ENCODE measurements at regions not wholly inside any gene's neighbourhood (a gene's known extent, or its start where the extent isn't known, plus 50 kb on each side); places are given as distances from the start of the nearest gene placed in this dataset.

DNA sequence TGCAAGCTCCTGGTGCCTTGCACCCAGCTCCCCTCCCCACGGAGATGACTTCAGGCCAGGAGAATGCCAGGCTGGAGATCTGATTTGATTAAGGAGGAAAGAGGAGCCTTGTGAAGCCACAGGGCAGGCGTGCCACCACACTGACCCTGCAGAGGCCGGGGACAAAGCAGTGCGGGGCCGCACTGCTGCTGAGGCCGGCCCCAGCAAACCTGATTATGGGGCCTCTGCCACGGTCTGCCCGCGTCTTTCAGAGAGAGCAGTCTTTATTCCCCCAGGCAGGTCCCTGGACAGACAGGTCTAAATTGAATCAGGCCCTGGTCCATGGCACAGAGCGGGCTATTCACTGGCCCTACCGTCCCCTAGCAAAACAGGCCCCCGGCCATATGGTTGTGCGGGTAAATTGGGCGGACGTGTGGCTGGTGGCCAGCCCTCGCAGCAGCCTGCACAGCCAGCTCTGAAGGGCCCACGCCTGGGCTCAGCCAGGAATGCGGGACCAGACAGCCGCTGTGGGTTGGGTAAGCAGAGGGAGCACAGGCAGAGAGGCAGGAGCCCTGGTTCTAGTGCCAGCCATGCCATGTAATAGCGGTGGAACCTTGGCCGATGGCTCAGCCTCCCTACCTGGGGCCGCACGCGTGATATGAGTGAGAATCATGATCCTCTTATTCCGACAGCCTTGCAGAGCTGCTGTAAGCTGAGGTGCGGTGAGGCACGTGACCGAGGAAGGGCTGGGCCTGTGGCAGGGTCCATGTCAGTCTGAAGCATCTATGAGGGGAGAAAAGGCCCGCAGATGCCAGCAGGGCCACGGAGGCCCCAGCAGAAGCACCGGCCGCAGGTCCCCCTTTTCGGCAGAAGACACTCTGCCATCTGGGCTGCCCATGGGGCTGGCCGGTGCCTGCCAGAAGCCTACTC lies 97.3 kb upstream of the MYCN start:
- Histone ChIP-seq H3K4me3 (ENCODE audit: low read depth, low read length) (no peak overlapping the region), H3K27me3 (ENCODE audit: control insufficient read depth, insufficient read depth, low read length) (no peaks in the 10 kb centered on the region), H3K9me3 (ENCODE audit: control insufficient read depth, insufficient read depth, low read length) (peaks cover 84% of the 10 kb centered on the region), H3K27ac (ENCODE audit: low read depth, low read length) (no peak overlapping the region)
- TF ChIP-seq, protein P1, sequence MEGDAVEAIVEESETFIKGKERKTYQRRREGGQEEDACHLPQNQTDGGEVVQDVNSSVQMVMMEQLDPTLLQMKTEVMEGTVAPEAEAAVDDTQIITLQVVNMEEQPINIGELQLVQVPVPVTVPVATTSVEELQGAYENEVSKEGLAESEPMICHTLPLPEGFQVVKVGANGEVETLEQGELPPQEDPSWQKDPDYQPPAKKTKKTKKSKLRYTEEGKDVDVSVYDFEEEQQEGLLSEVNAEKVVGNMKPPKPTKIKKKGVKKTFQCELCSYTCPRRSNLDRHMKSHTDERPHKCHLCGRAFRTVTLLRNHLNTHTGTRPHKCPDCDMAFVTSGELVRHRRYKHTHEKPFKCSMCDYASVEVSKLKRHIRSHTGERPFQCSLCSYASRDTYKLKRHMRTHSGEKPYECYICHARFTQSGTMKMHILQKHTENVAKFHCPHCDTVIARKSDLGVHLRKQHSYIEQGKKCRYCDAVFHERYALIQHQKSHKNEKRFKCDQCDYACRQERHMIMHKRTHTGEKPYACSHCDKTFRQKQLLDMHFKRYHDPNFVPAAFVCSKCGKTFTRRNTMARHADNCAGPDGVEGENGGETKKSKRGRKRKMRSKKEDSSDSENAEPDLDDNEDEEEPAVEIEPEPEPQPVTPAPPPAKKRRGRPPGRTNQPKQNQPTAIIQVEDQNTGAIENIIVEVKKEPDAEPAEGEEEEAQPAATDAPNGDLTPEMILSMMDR (IDR thresholded peaks at IDR 0.05; ENCODE audit: low read depth, low read length) = no peak
- ChIA-PET CTCF (no interaction called here), POLR2A (no interaction called here)
- DNase-seq (ENCODE audit: low read depth, low spot score) = no peak

DNA sequence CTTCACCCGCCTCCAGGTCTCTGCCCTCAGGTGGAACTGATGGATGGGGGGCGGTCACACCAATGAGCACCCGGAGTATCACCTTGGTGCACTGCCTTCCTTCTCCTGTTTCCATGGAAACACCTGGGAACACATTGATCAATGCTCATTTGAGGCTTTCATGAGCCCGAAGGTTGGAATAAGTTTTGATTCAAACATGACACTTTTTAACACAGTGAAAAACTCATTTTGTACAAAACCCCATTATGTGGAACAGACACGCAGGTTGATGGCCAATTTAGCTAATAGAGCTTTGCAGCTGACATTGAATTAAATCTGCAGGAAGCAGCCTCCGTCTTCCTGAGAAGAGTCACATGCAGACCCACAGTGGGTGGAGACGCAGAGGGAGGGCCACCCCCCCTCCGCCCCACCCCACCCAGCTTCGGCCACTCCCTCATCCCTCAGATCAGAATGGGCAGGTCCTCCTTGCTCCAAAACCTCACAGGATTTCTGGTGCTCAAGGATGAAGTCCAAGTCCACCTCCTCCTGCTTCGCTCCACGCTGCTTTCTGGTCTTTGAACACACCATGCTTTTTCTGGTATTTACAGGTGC lies 96.0 kb upstream of the MYCN start:
- H3K4me3 ChIP-seq (ENCODE audit: low read depth, low read length) = no peak overlapping the region
- DNase-seq (ENCODE audit: low read depth, low spot score) = no peak
- no peaks in the 10 kb centered on the region for H3K27me3 ChIP-seq (ENCODE audit: control insufficient read depth, insufficient read depth, low read length)
- CTCF ChIA-PET = no interaction called here
- H3K27ac ChIP-seq (ENCODE audit: low read depth, low read length) = no peak overlapping the region
- TF ChIP-seq, protein P1 (IDR thresholded peaks at IDR 0.05; ENCODE audit: low read depth, low read length) = no peak
- POLR2A ChIA-PET = no interaction called here
- peaks cover 80% of the 10 kb centered on the region for H3K9me3 ChIP-seq (ENCODE audit: control insufficient read depth, insufficient read depth, low read length)

DNA sequence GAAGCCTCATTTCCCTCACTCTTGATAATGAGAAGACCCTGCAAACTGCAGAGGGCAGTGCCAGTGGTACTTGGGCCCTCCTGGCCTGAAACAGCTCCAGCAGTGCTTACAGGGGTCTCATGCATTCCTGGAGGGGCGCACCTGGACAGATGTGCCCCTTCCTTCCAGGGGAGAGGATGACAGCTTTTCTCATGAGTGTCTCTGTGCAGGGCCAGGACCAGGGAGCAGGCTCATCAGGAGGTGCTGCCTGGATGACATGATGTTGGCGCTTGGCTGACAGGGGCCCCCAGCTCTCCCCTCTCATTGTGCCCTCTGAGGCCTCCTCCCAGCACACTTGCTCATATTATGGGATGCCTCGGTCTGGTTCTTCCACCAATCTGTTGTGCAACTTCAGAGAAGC lies 95.1 kb upstream of the MYCN start:
- H3K4me3 ChIP-seq (ENCODE audit: low read depth, low read length) = no peak overlapping the region
- TF ChIP-seq, protein P1 (IDR thresholded peaks at IDR 0.05; ENCODE audit: low read depth, low read length) = no peak
- ChIA-PET CTCF (no interaction called here), POLR2A (no interaction called here)
- H3K27ac ChIP-seq (ENCODE audit: low read depth, low read length) = no peak overlapping the region
- H3K9me3 ChIP-seq (ENCODE audit: control insufficient read depth, insufficient read depth, low read length) = peaks cover 77% of the 10 kb centered on the region
- no peak for DNase-seq (ENCODE audit: low read depth, low spot score)
- no peaks in the 10 kb centered on the region for H3K27me3 ChIP-seq (ENCODE audit: control insufficient read depth, insufficient read depth, low read length)

DNA sequence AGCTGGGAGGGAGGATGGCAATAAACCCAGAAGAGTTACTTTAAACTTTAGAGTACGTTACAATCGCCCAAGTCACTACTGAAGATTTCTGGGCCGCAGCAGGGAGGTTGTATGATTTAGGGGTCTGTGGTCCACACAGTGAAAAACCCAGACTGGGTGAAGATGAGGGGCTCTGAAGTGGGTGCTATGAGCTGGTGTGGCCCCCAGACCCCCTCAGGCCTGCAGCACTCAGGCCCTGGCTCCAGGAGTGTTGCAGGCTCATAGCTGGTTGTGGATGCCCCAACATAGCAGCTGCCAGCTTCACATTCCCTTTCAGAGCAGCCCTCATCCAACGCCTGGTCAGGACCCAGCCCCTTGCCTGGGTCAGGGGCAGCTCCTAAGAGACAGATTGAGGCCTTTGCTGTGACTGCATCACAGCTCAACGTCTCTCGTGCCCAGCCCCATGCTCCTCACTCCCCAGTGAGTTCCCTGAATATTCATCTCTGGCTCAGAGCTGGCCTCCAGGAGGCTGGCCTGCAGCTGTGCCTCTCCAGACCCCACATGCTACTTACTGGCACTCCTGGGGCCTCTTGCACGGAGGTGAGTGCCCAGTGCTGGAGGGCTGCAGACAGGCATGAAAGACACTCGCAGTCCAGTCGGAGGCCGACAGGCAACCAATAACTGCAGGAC lies 94.5 kb upstream of the MYCN start:
- no peak overlapping the region for H3K27ac ChIP-seq (ENCODE audit: low read depth, low read length)
- no peak overlapping the region for H3K4me3 ChIP-seq (ENCODE audit: low read depth, low read length)
- TF ChIP-seq, protein P1 (IDR thresholded peaks at IDR 0.05; ENCODE audit: low read depth, low read length) = no peak
- H3K27me3 ChIP-seq (ENCODE audit: control insufficient read depth, insufficient read depth, low read length) = no peaks in the 10 kb centered on the region
- DNase-seq (ENCODE audit: low read depth, low spot score) = no peak
- H3K9me3 ChIP-seq (ENCODE audit: control insufficient read depth, insufficient read depth, low read length) = peaks cover 71% of the 10 kb centered on the region
- ChIA-PET POLR2A (no interaction called here), CTCF (no interaction called here)

DNA sequence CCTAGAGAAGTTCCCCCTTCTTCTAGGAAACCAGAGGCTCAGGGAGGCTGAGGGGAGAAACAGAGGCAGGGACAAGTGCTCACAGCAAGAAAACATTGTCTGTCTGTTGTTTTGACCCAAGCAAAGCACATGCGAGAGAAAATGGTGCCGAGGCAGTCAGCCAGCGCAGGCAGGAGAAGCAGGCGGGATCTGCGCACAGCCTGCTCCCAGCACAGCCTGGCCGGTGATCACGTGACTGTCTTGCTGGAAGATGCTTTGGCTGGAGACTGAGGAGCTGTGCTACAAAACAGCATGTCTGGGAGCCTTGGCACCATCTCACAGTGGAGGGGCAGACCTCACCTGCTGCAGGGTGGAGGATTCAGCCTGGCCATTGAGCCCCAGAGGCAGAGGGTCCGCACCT lies 93.7 kb upstream of the MYCN start:
- ChIA-PET CTCF (no interaction called here), POLR2A (no interaction called here)
- no peak overlapping the region for H3K4me3 ChIP-seq (ENCODE audit: low read depth, low read length)
- H3K27ac ChIP-seq (ENCODE audit: low read depth, low read length) = no peak overlapping the region
- TF ChIP-seq, protein P1 (IDR thresholded peaks at IDR 0.05; ENCODE audit: low read depth, low read length) = no peak
- DNase-seq (ENCODE audit: low read depth, low spot score) = no peak
- H3K27me3 ChIP-seq (ENCODE audit: control insufficient read depth, insufficient read depth, low read length) = no peaks in the 10 kb centered on the region
- peaks cover 64% of the 10 kb centered on the region for H3K9me3 ChIP-seq (ENCODE audit: control insufficient read depth, insufficient read depth, low read length)

Measured in AG04450 (cell line).